ENCODE measurements at regions not wholly inside any gene's neighbourhood (a gene's known extent, or its start where the extent isn't known, plus 50 kb on each side); places are given as distances from the start of the nearest gene placed in this dataset.

GRCh38 chr10:43734716-43735115 is 86.0 kb upstream of the ZNF32 start:
- TF ChIP-seq POLR2AphosphoS5 (IDR thresholded peaks at IDR 0.05; ENCODE audit: low read depth, low read length) (no peak), POLR2A (IDR thresholded peaks at IDR 0.05; ENCODE audit: low read depth, low read length) (no peak), TAF1 (IDR thresholded peaks at IDR 0.05; ENCODE audit: borderline replicate concordance, low read depth, low read length) (no peak)

All from GM12892 (cell line).